GM18868 (cell line): ENCODE measurements at regions not wholly inside any gene's neighbourhood (a gene's known extent, or its start where the extent isn't known, plus 50 kb on each side); places are given as distances from the start of the nearest gene placed in this dataset.
A peak's percentile ranks its signal among the peaks of the same experiment; 100 is the strongest.

Experiments used
- ATAC-seq: cut with Tn5 transposase; IDR thresholded peaks from one replicate; pipeline ENCODE4 v1.9.1; 2021; ENCODE audit warnings: mild to moderate bottlenecking, moderate library complexity; ENCODE audit not compliant: unreplicated experiment

DNA sequence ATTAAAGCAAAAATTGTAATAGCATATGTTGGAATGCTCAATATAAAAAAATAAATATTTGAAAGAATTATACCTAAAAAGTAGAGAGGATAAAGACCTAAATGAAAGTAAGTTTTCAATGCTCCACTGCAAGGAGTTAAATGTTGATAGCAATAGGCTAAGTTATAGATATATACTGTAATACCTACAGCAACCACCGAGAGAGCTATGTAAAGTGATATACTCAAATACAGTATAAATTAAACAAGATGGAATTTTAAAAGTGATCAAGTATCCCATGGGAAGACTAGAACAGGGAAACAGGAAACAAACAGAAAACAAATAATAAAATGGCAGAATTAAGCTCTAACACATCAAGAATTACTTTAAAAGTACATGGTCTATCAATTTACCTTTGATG, 73.9 kb downstream of the CASP3 start:
- ATAC-seq: peak; percentile 60

DNA sequence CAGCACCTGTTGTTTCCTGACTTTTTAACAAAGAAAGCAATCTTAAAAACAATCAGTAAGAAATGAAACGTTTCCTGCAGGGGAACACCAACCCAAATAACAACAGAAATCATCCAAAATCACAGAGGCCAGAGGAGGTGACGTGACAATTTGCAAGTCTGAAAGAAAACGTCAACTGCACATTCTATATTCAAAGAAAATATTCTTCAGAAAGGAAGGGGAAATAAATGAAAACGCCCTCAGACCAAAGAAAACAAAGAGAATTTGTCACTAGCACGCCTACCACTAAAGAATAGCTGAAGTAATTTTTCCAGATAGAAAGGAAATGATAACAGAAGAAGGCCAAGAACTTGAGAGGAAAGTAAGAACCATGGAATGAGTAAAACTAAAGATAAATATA, 74.4 kb downstream of the CASP3 start:
- no peak for ATAC-seq

DNA sequence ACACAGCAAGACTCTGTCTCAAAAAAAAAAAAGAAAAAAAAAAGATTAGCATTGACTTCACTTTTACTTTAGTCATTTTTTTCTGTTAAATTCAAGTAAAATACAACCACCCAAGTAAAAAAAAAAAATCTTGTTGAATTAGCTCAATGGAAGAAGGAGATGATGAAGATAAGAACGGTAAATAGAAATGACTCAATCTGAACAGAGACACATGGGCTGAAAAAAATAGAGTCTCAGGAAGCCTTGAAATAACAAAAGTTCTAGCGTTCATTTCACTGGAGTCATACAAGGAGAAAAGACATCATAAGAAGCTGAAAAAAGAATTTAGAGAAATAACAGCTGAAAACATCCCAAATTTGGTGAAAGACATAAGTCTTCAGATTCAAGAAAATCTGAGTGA, 75.5 kb downstream of the CASP3 start:
- ATAC-seq: no peak

DNA sequence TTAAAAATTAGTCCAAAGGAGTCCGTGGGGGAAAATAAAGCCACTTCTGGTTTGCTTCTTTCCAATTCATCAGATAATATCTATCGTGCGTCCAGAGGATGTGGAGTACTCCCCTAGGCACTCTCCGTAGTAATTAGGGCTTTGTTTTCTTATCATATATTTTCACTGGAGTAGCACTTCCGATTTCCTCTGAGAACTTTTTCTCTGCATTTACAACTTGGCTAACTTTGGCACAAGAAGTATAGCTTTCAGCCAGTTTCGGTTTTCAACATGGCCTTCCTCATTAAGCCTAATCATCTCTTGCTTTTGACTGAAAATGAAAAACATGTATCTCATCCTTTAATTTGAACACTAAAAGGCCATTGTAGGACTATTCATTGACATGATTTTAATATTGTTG, 80.5 kb downstream of the CASP3 start:
- ATAC-seq: peak; percentile 63

DNA sequence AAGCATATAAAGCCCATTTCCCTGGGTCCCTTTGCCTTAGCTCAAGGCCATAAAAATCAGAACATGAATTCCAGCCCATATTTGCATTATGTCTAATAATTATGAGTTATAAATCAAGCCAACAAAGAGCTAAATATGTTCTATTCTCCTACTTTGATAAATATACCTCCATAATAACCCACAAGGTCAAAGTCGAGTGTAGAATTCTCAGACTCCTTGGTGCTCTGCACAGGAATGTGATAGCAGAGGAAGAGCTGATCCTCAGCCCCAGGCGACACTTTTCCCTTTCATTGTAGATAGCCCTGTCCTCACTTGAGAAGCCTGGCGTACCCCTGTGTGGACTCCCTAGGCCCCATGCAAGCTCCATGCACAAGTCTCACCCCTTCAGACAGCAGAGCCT, 85.6 kb downstream of the CASP3 start:
- no peak for ATAC-seq

DNA sequence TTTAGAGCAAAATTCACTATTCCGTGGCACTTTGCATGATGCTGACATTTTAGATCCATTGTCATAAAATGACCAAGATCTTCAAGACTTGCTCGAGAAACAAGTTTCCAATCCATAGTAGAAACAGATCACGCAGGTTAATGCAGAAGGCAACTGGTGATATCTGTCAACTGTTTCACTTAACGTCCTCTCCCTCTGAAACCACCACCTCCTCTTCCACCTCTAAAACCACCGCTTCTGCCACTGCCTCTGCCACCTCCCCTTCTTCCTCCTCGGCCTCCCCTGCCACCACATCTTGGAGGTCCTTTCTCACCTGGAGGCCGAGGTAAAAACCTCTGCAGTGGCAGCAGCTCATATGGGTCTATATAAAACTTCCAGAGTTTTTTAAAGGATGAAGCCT, 84.6 kb upstream of the IRF2 start:
- no peak for ATAC-seq

DNA sequence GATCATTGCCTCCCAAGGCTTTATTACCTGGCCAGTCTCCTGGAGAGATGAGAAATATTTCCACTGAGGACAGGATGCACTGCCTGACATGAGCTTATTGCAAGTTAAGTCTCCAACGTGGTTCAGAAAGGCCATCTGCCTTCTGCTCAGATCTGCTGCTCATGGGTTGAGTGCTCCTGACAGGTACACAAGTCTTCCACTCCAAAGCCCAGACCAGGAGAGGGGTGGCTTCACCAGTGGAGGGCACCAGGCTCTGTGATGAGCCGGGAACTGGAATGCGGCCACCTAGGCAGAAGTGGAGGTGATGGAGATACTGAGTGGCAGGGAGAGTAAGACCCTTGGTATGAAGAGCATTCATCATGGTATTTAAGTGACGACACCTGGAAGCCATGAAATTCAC, 79.5 kb upstream of the IRF2 start:
- no peak for ATAC-seq

DNA sequence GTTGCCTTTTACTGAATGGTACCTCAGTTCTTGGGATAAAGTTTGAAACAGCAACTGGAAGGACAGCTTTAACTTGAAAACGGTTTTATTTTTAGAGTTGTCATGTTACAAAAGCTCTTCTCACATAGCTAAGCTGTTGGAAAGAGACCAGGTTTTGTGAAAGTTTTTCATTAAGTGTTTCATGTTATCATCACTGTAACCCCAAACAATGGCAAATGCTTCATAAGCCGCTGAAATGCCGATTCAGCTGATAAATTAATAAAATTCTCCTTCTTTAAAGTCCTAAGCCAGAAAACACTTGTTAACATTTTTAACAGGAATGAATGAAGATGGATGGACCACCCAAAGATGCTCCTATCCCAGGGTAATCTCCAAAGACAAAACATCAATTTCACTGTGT, 76.1 kb upstream of the IRF2 start:
- no peak for ATAC-seq

DNA sequence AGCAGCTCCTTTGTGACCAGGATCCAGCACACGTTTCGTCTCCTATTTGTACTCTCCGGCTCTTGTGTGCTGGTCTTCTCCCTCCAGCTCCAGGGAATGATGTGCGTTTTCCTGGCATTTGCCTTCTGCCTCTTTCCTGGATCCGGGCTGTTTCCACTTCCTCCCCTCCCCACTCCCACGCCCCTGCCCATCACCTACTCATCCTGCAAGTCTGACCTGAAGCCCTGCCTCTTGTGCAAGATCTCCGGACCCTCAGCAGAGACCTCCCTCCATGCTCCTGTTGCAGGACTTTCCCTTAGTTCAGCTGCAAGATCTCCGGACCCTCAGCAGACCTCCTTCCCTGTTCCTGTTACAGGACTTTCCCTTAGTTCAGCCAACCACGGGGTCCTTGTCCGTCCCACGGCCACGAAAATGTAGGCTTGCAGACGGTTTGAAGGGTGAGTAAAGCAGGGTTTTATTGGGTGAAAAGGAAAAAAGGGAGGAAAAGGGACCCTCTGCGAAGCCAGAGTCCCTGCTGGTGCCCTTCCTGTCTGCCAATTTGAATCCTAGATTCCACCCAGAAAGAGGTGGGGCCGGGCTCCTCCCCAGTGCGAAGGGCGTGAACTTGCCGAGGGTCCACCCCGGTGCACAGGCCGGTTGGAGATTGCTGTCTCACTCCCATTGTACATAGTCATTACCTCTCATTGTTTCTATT, 74.4 kb upstream of the IRF2 start:
- ATAC-seq: no peak

DNA sequence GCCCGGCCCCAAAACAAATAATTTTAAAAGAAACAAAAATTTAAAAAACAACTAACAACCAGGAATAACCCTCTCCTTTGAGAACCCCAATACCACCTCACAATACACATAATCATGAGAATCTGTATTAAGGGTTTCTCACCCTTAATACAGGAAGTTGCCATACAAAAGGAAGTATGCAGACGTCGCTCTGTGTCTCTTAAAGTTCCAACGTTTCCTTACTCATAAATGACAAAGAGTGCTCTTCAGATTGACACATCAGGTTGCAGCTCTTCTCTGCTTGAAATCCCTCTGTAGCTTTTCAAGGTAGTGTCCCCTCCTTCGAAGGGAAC, 73.9 kb upstream of the IRF2 start:
- no peak for ATAC-seq

DNA sequence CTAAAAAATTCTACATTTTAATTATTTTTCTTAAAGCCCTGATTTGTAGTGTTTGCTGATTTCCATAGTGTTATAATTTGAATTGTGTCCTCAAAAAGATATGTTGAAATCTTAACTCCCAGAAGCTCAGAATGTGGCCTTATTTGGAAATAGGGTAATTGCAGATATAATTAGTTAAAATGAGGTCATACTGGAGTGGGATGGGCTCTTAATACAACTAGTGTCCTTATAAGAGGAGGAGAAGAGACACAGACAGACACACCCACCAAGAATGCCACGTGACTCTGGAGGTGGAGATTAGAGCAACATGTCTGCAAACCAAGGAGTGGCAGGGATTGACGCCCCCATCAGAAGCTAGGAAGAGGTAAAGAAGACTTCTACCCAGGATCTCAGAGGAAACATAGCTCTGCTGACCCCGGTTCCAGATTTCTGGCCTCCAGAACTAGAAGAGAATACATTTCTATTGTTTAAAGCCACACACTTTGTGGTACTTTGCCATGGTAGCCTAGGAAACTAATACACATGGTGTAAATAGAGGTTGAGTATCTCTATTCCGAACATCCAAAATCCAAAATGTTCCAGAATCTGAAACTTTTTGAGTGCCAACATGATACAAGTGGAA, 70.5 kb upstream of the IRF2 start:
- ATAC-seq: no peak

DNA sequence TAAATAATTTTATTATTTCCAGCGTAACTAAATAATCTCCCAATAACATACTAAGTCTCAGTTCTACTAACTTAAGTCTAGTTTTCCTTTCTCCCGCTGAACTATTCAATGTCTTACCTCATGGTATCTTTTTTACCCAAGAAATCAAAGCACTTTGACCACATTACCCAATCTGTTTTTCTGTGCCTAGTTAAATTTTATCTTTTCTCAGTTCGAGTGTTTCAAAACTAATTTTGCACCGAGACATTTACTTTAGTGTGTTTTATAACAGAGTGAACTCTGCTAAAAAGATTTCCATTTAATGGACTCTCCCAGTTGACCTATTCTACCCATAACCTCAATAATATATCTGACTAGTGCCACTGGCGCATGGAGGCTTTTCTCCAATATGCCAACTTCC, 67.6 kb upstream of the IRF2 start:
- ATAC-seq: no peak

DNA sequence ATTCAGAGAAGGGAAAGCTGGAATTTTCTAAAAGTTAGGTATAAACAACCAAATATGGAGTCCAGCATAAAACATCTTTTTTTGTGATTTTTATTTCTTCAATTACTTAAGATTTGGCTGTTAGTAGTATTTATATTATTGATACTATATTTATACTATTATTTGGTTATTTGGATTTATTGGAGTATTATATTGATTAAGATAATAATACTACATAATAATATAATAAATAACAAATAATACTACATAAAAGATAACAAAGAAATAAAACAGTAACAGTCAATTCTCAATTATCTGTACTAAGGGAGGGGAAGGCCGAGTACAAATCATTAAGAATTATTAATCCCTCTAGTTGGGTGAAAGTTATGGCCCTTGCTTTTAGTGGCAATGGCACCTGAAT, 66.0 kb upstream of the IRF2 start:
- ATAC-seq: no peak

DNA sequence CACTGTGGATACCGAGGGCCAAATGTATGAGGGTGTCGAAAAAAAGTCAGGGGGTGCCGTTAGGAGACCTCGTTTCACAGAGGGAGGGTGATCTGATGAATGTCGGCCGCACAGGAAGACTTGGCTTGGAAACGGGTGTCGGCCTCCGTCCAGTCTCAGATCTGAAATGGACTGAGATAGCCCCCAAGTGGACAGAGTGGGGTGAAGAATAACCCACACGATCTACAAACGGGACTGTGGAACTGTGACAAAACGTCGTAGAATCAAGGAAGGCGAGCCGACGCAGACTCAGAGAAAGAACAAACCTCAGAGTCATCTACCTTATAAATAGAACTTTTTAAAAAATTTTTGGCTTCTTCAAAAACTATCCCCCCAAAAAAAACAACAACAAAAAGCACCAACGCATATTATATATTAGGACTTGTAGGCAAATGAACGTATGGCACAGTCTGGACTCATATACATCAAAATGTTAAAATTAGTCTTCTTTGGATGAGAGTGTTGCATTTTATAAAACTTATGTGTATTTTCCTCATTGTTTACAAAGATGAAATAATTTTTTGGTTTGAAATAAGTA, 63.8 kb upstream of the IRF2 start:
- ATAC-seq: peak; percentile 48

DNA sequence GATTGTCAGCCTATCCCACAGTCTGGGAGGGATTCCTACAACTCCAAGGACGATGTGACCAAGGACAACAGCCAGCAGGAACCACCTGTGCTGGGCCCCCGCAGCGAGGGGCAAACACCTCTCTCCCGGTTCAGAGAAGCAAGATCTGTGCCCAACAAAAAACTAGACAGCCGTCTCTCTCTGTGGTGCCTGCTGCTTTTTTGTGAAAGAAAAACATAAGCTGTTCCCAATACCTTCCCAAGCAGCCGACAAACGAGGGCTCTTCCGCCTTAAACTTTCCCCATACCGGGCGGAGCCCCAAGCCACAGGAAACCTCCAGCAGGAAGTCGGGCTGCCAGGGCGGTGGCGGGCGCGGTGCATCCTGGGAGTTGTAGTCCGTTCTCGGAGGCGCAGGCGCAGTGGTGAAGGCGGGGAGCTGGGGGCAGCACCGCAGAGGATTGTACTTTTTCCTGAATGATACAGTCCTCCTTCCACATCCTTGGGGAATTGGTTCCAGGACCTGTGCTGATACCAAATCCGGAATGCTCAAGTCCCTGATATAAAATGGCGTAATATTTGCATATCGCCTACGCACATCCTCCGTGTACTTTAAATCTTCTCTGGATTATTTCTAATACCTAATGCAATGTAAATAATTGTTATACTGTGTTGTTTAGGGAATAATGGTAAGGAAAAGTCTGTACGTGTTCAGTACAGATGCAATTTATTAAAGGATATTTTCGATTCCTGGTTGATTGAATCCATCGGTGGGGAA, 63.1 kb upstream of the IRF2 start:
- ATAC-seq: peak; percentile 60

DNA sequence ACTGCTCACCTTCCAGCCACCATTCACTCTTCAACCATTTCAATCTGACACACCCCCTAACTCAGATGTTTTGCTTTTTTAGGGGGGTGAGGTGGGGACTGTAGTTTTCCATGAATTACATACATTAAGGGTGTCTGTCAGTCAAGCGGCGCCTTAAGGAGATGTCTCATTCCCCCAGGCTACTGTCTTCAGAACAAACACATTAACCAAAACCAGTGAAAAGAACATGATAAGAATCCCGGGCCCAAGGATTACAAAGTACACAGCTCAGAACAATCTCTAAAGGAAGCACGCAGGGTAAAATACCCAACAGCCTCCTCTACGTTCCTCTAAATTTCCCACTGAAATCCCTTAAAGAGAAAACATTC, 62.5 kb upstream of the IRF2 start:
- ATAC-seq: no peak

DNA sequence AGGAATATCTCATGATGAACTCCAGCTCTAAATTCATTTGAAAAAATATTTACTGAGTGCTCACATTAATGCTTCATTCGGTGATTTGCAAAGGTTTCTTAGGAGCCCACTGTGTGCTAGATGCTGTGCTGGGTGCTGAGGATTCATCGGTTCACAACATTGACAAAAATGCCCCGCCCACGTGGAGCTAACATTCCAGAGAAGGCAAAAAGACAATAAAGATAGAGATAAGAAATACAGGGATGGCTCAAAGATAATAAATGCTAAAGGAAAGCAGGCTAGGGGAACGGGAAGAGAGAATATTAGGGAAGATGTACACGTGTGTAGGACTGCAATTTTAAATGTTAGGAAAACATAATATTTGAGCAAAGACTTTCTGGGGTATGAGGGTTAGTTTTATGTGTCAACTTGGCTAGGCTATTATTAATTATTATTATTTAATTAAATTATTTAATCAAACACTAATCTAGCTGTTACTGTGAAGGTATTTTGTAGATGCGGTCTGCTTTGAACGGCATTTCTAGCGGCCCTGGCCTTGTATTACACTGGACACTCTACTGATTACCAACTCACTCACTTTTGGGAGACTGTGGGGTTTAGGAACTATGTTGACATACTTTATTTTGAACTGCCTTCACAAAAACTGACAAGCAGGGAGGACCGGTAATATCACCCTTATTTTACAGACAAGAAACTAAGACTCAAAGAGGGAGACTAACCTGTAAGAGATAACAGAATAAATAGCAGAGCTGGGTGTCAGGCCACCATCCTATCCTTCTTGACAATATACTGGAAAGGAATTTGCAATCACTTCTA, 61.9 kb upstream of the IRF2 start:
- no peak for ATAC-seq

DNA sequence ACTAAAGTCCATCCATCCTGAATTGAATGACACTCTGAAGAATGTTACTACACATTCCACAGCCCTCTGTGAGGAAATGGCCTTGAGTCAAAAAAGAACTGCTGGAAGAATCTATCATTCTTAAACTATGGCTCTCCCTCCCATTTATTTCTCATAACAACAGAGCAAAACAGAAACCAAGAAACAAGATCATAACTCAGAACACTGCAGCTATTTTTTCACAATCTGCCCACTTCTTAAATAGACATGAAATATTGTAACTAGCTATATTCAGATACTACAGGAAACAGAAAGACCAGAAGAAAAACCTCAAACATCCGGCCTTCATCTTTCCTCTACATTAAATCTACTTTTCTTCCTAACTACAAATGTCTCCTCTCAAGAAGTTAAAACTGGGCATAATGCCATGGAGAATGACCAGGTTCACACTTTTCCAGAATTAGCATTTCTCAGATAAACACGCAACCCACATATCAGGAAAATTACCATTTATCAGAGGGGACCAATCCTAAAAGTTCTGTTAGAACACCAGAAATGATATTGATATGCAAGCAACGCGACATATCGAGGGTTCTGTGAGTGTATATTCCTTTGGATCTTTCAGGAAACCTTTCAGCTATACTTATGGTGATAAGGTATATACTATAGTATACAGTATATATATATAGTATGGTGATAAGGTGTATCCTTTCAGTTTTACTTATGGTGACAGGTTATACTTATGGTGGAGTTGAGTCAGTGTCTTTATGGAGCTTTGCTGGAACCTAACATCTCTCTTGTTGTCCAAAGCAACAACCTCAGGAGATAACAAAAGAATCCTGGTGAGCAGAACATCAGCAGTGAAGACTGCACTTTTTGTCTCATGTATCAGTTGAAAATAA, 60.4 kb upstream of the IRF2 start:
- ATAC-seq: peak; percentile 55

DNA sequence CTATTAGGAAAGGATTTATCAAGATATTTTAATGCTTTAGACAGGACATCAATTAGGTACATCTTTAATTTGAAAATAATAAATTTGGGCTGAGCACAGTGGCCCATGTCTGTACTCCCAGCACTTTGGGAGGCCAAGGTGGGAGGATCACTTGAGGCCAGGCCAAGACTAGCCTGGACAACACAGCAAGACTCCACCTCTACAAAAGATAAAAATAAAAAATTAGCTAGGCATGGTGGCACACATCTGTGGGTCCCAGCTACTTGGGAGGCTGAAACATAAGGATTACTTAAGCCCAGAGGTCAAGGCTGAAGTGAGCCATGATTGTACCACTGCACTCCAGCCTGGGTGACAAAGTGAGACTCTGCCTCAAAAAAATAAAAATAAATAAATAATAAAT, 59.6 kb upstream of the IRF2 start:
- ATAC-seq: no peak

DNA sequence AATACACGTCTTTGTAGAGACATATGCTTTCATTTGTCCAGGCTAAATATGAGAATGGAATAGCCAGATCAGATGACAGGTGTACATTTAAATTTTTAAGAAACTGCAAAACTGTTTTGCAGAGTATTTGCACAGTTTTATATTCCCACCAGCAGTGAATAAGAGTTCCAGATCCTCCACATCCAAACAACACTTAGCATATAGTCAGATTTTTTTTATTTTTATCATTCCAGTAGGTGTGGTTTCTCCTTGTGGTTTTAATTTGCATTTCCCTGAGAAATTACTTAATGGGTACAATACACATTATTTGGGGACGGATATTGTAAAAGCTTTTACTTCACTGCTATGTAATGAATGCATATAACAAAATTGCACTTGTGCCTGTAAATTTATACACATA, 56.7 kb upstream of the IRF2 start:
- ATAC-seq: no peak
